Esophagus muscularis mucosa (tissue), 3 donors: ENCODE measurements at regions not wholly inside any gene's neighbourhood (a gene's known extent, or its start where the extent isn't known, plus 50 kb on each side); places are given as distances from the start of the nearest gene placed in this dataset.

Experiments
- EP300 ChIP-seq: sonication (generic); formaldehyde crosslinking; IDR thresholded peaks from one replicate; pipeline ENCODE4 v1.6.1; 2017; ENCODE audit warnings: antibody characterized with exemption
- POLR2A ChIP-seq: fragments of 450-650 bp; IDR thresholded peaks from one replicate; pipeline ENCODE4 v1.6.1; 2017; ENCODE audit warnings: antibody characterized with exemption, moderate library complexity, mild to moderate bottlenecking, low read depth
- POLR2AphosphoS5 ChIP-seq, 2 donors: sonication (generic); formaldehyde crosslinking; IDR thresholded peaks; one replicate each; pipeline ENCODE4 v1.6.1; 2017; ENCODE audit warnings: antibody characterized with exemption in 2 of 2

DNA sequence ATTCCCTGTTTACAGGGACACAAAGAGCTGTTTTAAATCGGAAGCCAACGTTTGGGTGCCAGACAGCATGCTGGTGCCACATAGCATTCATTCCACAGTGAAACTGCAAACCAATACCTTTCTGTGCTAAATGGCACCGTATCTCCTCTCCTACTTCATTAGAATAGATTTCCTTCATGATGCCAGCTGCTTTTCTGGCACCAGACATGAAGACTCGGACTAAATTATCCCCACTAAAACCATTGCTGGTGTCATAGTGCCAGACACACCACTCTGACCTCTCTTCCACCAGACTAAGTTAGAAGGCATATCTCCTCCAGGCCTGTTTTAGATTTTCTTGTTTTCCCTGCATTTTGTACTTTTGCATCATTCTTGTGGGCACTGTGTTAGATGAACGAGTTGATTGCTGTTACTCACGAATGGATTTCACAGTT lies 155.1 kb downstream of the ETV1 start:
- TF ChIP-seq POLR2AphosphoS5 (IDR thresholded peaks at IDR 0.05) (no peak), EP300 (no peak), POLR2A (no peak)
